ENCODE measurements at regions not wholly inside any gene's neighbourhood (a gene's known extent, or its start where the extent isn't known, plus 50 kb on each side); places are given as distances from the start of the nearest gene placed in this dataset.
"Not testable (repeated sequence)": the region's sequence is repeated elsewhere in the genome, so short reads cannot be mapped to it uniquely, and the experiment has no call there.

- TF ChIP-seq CTCF, POLR2A (IDR thresholded peaks at IDR 0.05): not testable (repeated sequence)
These were observed 172.5 kb upstream of the MAGI2 start for GRCh38 chr7:79625921-79626320.
